DMS53 treated with DMSO at 0.1 percent for 48 hours (cell line): ENCODE measurements at regions not wholly inside any gene's neighbourhood (a gene's known extent, or its start where the extent isn't known, plus 50 kb on each side); places are given as distances from the start of the nearest gene placed in this dataset.
"Not testable (repeated sequence)": the region's sequence is repeated elsewhere in the genome, so short reads cannot be mapped to it uniquely, and the experiment has no call there.

ENCODE experiments used
- DNase-seq: peaks from one replicate; lab custom pipeline; 2025; ENCODE audit not compliant: unreplicated experiment; lab: John Stamatoyannopoulos, UW

GRCh38 chr13:26482451-26483197, 74.9 kb upstream of the WASF3 start:
- DNase-seq, result peak; percentile 82

DNA sequence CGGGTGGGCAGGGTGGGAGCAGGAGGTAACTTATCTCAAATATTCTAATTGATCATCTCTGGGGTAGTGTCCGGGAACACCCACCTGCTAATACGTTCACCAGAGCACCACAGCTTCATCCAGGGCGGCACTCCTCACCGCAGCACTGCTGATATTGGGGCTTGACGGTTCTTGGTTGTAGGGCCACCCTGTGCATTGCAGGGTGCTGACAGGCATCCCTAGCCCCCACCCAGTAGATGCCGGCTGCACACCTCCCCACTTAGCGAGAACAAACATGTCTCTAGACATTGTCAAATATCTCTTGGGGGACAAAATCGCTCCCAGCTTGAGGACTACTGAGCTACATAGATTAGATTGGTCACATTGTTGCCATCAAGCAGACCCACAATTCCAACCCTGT, 73.9 kb upstream of the WASF3 start:
- no peak for DNase-seq

GRCh38 chr13:26484196-26484595, 73.3 kb upstream of the WASF3 start:
- DNase-seq, result no peak

GRCh38 chr13:26485288-26485687, 72.2 kb upstream of the WASF3 start:
- no peak for DNase-seq

DNA sequence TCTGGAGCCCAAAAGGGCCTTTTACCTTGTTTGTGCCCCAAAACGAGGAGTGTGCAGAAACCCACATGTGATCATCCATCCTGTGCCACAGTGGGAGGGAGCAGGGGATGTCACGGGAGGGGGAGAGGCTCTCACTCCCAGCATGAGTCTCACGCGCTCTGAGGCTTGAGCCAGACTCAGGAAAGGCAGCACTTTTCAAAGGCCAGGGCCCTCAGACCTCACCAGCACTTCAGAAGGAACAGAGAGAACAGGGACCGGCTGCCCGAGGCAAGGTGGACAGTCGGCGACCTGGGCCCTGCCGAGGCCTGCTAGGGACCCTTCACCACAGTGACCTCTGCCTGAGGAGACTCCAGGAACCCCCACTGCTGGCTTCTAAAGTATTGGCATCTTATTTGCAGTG, 71.7 kb upstream of the WASF3 start:
- DNase-seq, result no peak

- DNase-seq, result no peak
These were observed 70.9 kb upstream of the WASF3 start for GRCh38 chr13:26486550-26486949.

DNA sequence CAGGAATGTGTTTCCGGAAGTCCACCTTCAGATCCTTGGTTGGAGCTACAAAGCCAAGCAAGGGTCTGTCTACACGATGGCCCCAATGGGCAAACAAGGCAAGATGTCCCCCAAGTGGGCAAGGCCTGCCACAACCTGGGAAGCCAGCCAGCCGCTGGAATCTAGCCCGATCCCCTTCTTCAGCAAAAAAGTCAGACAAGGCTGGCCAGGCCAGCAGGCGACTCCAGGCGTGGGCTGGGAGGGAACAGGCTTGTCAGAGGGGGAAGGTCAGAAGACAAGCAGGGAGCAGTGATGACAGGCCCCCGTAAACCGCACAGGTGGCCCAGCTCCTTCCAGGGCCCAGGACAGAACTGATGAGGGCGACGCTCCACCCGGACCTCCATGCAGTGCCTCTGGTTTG, 69.7 kb upstream of the WASF3 start:
- no peak for DNase-seq

DNA sequence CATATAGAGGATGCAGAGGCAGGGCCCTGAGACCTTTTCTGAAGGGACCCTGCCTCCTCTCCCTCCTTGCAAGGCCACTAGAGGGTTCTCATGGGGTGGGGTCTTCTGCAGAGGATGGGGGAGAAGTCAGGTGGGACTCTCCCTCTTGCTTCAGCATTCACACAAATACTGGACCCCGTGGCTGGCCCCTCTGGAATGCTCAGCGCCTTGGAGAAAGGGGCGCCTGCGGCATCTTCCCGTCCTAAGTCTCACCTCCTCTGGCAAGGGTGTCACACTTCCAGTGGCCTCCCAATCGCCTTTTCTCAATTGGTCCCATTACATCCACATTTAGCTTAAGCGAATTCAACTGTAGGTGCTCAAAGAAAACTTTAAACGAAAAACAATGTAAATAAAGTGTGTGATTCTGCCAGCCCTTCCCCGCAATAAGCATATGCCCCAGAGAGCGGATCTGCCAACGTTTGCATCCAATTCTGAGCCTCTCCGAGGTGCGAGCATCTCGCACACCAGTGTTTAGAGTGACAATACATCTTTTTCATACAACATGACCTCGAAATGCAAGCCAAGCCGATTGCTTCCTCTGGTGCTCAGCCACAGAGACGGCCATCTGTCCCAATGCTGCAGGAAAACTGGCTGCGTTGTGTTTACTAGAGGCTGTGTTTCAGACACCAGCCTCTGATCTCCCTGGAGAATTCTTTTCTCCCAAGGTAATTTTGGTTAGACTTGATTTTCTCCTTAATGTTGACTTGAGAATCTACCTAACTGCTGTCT, 69.1 kb upstream of the WASF3 start:
- DNase-seq, result no peak

DNA sequence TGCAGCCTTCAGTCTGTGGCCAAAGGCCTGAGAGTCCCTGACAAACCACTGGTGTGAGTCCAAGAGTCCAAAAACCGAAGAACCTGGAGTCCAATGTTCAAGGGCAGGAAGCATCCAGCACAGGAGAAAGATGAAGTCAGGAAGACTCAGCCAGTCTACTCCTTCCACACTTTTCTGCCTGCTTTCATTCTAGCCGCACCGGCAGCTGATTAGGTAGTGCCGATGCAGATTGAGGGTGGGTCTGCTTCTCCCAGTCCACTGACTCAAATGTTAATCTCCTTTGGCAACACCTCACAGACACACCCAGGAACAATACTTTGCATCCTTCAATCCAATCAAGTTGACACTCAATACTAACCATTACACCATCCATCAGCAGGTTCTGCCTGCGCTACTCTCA, 65.2 kb upstream of the WASF3 start:
- DNase-seq, result not testable (repeated sequence)

GRCh38 chr13:26494571-26495195, 62.8 kb upstream of the WASF3 start:
- no peak for DNase-seq

DNA sequence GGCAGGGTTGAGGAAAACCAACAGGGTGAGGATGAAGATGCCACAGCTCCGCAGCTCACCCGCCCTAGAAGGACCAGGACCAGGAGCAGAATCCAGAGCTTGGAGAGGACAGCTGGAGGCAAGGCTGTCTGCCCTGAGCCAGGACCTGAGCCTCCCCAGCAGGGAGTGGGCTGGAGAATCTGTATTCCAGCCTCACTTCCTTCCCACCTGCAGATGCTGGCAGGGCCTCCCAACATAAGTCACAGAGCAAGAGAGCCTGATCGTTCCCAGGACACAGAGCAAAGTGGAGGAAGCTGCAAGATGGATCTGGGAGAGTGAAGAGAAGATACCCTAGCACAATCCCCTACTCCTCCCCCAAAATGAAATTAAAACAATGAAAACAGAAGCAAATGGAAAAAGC, 61.7 kb upstream of the WASF3 start:
- DNase-seq, result no peak

DNA sequence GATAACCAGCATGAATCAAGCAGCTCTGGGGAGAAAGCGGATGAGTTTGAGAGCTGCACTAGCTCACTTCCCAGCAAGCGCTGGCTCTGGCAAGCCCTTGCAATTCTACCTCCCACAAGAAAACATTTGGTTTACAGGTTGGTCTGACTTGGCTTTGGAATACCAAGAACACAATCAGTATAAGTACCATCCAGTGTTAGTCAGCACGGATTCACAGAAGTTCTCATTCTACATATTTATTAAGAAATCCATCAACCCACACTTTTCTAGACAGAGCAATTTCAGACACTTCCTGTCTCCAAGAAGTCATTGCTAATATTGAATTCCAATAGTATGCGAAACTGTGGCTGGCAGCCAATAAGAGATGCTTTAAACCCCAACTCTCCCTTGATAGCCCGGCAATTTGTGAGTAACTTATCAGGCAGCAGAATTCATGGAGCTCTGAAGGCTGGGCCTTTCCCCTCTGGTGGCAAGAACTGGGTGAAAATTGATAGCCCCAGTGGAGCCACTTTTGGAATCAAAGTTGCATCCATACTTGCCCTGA, 59.4 kb upstream of the WASF3 start:
- DNase-seq, result no peak

DNA sequence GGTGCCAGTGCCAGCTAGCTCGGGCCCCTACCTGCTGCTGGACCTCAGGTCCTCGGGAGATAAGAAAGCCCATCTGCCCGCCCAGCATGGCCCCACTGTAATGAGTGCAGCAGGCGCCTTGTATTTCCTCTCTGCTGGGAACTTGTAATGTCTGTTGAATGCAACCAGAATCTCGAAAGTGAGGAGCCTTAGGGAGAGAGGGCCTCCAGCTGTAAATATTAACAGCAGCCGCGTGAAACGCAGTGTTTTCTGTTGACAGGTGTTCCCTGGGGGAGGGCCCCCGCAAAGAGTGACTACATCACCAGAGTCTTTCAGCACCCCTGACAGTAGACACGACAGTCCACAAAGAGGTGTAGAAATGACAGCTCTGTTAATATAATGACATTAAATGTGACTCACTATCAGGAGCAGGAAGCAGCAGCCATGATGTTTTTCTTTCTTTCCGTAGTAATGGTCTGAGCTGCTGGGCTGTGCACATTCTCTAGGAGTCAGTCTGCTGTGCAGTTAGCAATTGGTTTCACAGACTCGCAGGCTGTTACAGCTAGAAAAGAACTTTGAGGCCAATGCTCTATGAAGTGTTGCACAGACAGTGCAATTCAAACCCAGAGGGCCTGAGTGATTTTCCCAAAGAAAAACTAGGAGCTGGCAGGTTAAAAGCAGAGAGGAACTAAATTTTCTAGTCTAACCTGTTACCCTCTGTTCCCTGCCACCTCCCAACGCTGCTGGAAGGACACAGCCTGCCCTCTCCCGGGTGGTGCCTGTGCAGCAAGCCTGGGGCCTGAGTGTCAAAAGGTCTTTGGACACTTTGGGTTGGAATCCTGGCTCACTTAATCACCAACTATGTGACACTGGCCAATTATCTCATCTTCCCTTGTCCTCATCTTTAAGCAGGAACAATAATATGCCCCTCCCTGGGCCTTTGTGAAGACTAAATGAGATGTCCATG, 58.6 kb upstream of the WASF3 start:
- peak; percentile 64 for DNase-seq

GRCh38 chr13:26500618-26501320, 56.7 kb upstream of the WASF3 start:
- DNase-seq, result no peak

GRCh38 chr13:26501641-26502040, 55.8 kb upstream of the WASF3 start:
- no peak for DNase-seq

DNA sequence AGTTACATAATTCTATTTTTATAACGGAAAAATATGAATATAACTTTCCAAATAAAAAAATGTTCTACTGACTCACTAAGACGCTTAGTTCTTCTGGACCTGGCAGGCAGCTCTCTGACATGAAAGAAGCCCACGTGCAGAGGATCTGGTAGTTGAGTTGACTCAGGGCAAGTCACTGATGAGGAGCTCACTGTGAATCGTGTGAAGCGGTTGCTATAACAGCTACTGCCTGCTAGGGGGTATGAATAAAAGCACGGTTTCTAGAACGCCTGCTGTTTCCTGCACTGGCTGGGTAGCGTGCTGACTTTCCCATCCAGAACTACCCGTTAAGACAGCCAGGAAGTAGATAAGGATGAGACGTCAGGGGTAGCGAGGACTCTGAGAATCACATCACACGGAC, 54.7 kb upstream of the WASF3 start:
- DNase-seq, result no peak

DNA sequence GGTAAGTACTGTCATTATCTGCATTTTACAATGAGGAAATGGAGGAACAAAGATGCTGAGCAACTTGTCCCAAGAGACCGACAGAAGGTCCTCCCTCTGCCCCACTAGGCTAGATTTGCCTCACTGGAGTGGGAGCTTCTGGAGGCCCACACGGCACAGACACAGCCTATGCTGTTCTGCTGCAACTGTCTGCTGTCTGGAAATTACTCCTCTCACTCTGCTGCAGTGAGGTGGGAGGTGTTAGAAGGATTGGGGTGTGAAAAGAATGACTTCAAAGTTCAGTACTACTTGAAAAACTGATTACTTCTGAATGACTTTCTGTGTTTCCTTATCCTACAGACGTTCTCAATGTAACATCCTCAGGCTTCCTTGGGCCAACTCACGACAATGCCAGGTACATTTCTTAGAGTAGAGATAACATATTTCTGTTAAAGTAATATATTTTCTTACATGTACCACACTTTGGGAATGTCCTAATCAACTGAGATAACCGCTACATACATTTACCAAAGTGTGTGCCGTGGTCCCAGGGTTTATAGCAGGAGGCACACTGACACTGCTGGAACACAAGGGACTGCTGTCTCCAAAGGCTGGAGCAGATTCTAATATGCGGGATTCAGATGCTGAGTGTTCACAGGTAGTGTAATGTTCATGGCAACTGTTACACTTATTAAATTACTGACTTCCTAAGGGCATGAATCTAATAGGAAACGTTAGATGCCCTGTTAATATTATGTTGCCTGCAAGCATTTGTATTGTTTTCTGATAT, 53.5 kb upstream of the WASF3 start:
- no peak for DNase-seq
